Upper lobe of left lung (tissue), 4 donors: ENCODE measurements at regions not wholly inside any gene's neighbourhood (a gene's known extent, or its start where the extent isn't known, plus 50 kb on each side); places are given as distances from the start of the nearest gene placed in this dataset.

Experiments
- EP300 ChIP-seq, 4 donors: sonication (generic); formaldehyde crosslinking; IDR thresholded peaks; one replicate each; pipeline ENCODE4 v1.5.1; 2017; ENCODE audit warnings: antibody characterized with exemption in 4 of 4, control low read depth in 2 of 4
- POLR2A ChIP-seq, 4 donors: fragments of 450-650 bp; IDR thresholded peaks; one replicate each; pipeline ENCODE4 v1.5.1; 2016 to 2017; ENCODE audit warnings: antibody characterized with exemption in 4 of 4, mild to moderate bottlenecking in 2 of 4
- POLR2AphosphoS5 ChIP-seq, 2 donors: sonication (generic); formaldehyde crosslinking; IDR thresholded peaks; one replicate each; pipeline ENCODE4 v1.5.1; 2017; ENCODE audit warnings: antibody characterized with exemption in 2 of 2
- TF ChIP-seq, protein P1 (sequence below), 6 experiments: fragments of 450-650 bp in 4 of 6; fragments of 200-600 bp in 2 of 6; sonication (generic) in 2 of 6; IDR thresholded peaks; one replicate each; pipeline ENCODE4 v1.5.1; 2016 to 2019; ENCODE audit warnings: antibody characterized with exemption in 6 of 6

DNA sequence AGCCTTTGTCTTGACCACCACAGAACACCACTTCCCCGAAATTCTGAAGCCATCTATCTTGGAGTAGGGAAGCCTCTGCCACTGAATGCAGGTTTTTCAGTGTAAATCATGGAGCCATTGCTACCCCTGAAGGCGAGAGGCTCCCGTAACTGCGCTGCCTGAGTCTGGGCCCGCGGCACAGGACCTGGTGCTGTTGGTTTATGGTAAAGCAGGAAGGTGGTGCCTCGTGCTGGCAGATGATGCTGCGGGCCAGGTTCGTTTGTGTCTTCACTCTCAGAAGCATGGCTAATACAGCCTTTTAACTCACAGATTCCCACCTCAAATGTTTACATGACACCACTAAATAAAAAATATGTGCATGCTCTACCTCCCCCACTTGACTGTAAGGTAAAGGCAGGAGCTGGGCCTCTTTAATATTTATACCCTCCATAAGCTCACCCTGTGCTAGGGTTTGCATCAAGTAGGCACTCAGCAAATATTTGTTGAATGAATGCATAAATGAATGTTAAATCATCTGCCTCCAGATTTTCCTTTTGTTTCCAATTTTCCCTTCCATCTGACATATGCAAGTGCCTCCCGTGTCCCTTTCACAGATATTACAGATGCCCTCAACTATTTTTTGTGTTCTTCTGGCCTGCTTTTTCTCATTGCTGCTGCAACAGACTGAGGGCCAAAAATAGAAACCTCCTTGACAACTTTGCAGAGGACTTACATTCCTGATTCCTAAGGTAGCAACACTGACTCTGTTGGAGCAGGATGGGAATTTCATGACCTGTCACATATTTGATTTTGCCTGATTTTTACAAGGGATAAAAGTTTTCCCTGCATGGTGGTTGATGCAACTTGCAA is 83.5 kb upstream of the CPO start:
- TF ChIP-seq, protein P1, sequence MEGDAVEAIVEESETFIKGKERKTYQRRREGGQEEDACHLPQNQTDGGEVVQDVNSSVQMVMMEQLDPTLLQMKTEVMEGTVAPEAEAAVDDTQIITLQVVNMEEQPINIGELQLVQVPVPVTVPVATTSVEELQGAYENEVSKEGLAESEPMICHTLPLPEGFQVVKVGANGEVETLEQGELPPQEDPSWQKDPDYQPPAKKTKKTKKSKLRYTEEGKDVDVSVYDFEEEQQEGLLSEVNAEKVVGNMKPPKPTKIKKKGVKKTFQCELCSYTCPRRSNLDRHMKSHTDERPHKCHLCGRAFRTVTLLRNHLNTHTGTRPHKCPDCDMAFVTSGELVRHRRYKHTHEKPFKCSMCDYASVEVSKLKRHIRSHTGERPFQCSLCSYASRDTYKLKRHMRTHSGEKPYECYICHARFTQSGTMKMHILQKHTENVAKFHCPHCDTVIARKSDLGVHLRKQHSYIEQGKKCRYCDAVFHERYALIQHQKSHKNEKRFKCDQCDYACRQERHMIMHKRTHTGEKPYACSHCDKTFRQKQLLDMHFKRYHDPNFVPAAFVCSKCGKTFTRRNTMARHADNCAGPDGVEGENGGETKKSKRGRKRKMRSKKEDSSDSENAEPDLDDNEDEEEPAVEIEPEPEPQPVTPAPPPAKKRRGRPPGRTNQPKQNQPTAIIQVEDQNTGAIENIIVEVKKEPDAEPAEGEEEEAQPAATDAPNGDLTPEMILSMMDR (IDR thresholded peaks at IDR 0.05), result no peak
- no peak for TF ChIP-seq POLR2A (IDR thresholded peaks at IDR 0.05)
- TF ChIP-seq EP300 (IDR thresholded peaks at IDR 0.05), result no peak
- TF ChIP-seq POLR2AphosphoS5 (IDR thresholded peaks at IDR 0.05), result no peak
